ENCODE measurements at regions not wholly inside any gene's neighbourhood (a gene's known extent, or its start where the extent isn't known, plus 50 kb on each side); places are given as distances from the start of the nearest gene placed in this dataset.

DNA sequence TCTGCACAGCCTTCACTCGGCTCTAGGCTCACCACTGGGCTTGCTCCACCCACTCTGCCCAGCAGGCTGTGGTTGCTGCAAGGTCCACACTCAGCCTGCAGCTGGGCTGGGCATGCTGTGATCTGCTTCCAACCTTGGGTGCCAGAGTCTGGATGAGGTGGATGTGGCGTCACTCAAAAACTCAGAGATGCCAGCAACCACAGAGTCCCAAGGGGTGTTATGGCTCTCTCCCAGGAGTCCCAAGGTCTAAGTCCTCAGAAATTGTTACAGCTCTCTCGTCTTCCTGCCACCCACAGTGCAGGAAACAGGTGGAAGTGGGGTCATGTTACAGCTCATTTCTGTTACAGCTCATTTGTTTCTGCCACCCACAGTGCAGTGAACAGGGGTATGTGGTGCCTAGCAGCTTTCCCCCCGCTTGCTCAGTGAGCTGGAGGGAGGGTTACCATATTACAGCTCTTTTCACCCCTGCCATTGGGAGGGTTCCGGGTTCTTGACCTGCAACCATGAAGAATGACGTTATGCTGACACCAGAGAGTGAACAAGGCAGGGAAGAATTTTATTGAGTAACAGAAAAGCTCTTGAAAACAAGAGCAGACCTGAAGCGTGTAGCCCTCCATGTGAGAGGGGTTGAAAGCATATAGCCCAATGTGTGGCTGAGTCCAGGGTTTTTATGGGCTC lies 893.9 kb downstream of the PCDH7 start:
- Histone ChIP-seq H3K36me3 (no peaks in the 10 kb centered on the region), H3K27me3 (no peaks in the 10 kb centered on the region), H3K4me3 (no peak overlapping the region), H3K27ac (peak overlapping the region in 2 of 4 donors; percentile 14 to 46), H3K9me3 (no peaks in the 10 kb centered on the region), H3K4me1 (no peaks in the 10 kb centered on the region)
- intact Hi-C loops (cut with DNase I; ENCODE audit: low total_unique reads) (no loop called here), in situ Hi-C loops (cut with MboI; ENCODE audit: low sequenced_read_pairs in 4 of 4) (no loop called here)
- TF ChIP-seq POLR2A (IDR thresholded peaks at IDR 0.05), result no peak
- TF ChIP-seq, protein P1, sequence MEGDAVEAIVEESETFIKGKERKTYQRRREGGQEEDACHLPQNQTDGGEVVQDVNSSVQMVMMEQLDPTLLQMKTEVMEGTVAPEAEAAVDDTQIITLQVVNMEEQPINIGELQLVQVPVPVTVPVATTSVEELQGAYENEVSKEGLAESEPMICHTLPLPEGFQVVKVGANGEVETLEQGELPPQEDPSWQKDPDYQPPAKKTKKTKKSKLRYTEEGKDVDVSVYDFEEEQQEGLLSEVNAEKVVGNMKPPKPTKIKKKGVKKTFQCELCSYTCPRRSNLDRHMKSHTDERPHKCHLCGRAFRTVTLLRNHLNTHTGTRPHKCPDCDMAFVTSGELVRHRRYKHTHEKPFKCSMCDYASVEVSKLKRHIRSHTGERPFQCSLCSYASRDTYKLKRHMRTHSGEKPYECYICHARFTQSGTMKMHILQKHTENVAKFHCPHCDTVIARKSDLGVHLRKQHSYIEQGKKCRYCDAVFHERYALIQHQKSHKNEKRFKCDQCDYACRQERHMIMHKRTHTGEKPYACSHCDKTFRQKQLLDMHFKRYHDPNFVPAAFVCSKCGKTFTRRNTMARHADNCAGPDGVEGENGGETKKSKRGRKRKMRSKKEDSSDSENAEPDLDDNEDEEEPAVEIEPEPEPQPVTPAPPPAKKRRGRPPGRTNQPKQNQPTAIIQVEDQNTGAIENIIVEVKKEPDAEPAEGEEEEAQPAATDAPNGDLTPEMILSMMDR (IDR thresholded peaks at IDR 0.05 in 4 of 5, conservative IDR thresholded peaks at IDR 0.05 in 1 of 5), result no peak
- ATAC-seq, result peak; percentile 77 to 85
- peak in 1 of 2 donors; percentile 49 for DNase-seq

DNA sequence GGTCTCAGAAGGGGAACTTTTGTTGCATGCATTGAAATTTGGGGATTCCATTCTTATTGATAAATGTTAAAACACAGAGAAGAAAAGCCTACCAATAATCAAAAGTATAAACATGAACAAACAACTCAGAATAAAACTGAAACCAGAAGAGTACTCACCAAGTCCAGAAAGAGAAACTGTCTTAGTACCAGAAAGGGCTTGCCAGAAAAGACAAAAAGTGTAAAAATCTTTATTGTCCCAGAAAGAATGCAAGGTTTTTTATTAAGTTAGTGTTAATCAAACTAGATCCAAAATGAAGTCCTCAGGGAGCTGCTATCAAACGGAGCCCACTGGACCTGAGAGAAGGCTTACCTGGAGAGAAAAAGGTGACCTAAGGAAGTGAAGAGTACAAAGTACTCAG lies 897.5 kb downstream of the PCDH7 start:
- Histone ChIP-seq H3K36me3 (no peaks in the 10 kb centered on the region), H3K9me3 (no peaks in the 10 kb centered on the region), H3K27me3 (no peaks in the 10 kb centered on the region), H3K4me1 (no peaks in the 10 kb centered on the region), H3K4me3 (no peak overlapping the region), H3K27ac (no peak overlapping the region)
- in situ Hi-C loops (cut with MboI; ENCODE audit: low sequenced_read_pairs in 4 of 4), result no loop called here
- intact Hi-C loops (cut with DNase I; ENCODE audit: low total_unique reads), result no loop called here
- ATAC-seq (no peak), DNase-seq (no peak)
- TF ChIP-seq POLR2A (IDR thresholded peaks at IDR 0.05), result no peak
- TF ChIP-seq, protein P1 (IDR thresholded peaks at IDR 0.05 in 4 of 5, conservative IDR thresholded peaks at IDR 0.05 in 1 of 5), result no peak

DNA sequence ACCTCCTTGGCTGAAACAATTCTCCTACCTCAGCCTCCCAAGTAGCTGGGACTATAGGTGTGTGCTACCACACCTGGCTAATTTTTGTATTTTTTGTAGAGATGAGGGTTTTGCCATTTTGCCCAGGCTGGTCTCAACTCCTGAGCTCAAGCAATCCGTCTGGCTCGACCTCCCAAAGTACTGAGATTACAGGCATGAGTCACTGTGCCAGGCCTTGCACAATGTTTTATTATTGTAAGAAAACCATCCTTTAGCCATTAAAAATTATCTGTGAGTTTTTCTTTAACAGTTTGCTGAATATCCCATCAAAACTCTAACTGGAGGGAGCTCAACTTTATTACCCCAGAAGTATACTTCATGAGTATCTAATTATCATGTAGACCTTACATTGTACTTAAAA lies 900.3 kb downstream of the PCDH7 start:
- Histone ChIP-seq H3K9me3 (no peaks in the 10 kb centered on the region), H3K4me1 (no peaks in the 10 kb centered on the region), H3K27ac (no peak overlapping the region), H3K36me3 (no peaks in the 10 kb centered on the region), H3K27me3 (no peaks in the 10 kb centered on the region), H3K4me3 (no peak overlapping the region)
- DNase-seq (no peak), ATAC-seq (no peak)
- intact Hi-C loops (cut with DNase I; ENCODE audit: low total_unique reads), result no loop called here
- no peak for TF ChIP-seq POLR2A (IDR thresholded peaks at IDR 0.05)
- TF ChIP-seq, protein P1 (IDR thresholded peaks at IDR 0.05 in 4 of 5, conservative IDR thresholded peaks at IDR 0.05 in 1 of 5), result no peak
- in situ Hi-C loops (cut with MboI; ENCODE audit: low sequenced_read_pairs in 4 of 4), result no loop called here

DNA sequence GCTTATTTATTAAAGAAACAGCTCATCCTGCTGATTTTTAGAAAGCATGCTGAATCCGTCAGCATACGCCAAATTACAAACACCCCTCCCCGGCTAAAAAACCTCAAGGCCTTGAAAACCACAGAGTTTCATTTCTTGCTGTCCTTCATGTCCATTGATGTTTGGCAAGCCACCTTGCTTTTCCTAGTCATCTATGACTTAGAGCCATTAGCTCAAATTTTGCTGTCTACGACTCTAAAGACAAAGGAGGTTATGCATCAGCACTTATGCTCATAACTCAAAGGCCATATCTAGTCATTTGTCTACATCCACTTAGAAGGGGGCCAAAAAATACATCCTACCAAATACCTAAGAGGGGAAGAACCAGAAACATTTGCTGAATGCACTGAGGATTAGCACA lies 925.1 kb downstream of the PCDH7 start:
- Histone ChIP-seq H3K4me3 (no peak overlapping the region), H3K27ac (no peak overlapping the region), H3K9me3 (no peaks in the 10 kb centered on the region), H3K27me3 (no peaks in the 10 kb centered on the region), H3K36me3 (no peaks in the 10 kb centered on the region), H3K4me1 (no peaks in the 10 kb centered on the region)
- intact Hi-C loops (cut with DNase I; ENCODE audit: low total_unique reads), result no loop called here
- in situ Hi-C loops (cut with MboI; ENCODE audit: low sequenced_read_pairs in 4 of 4), result no loop called here
- ATAC-seq (no peak), DNase-seq (no peak)
- TF ChIP-seq POLR2A (IDR thresholded peaks at IDR 0.05), result no peak
- TF ChIP-seq, protein P1 (IDR thresholded peaks at IDR 0.05 in 4 of 5, conservative IDR thresholded peaks at IDR 0.05 in 1 of 5), result no peak

DNA sequence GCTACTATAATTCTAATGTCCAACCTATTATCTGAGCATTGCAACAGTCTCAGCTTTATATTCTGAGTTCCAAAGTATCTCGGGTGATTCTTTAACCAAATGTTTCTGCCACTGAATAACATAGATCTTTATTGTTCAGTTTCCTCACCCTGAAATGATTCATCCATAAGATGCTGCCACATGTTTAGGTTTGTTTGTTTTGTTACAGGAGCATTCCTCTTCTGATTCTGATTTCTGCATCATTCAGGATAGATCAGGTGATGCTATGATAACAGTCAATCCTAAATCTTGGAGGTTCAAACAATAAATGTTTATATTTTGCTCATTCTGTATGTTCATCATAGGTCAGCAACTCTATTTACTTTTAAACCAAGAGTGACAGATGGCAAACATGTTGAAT lies 927.6 kb downstream of the PCDH7 start:
- TF ChIP-seq, protein P1 (IDR thresholded peaks at IDR 0.05 in 4 of 5, conservative IDR thresholded peaks at IDR 0.05 in 1 of 5), result no peak
- TF ChIP-seq POLR2A (IDR thresholded peaks at IDR 0.05), result no peak
- H3K4me3 ChIP-seq, result no peak overlapping the region
- H3K27ac ChIP-seq, result no peak overlapping the region
- in situ Hi-C loops (cut with MboI; ENCODE audit: low sequenced_read_pairs in 4 of 4), result no loop called here
- no peak for DNase-seq
- no peaks in the 10 kb centered on the region for H3K36me3 ChIP-seq
- ATAC-seq, result no peak
- no peaks in the 10 kb centered on the region for H3K4me1 ChIP-seq
- H3K27me3 ChIP-seq, result no peaks in the 10 kb centered on the region
- H3K9me3 ChIP-seq, result no peaks in the 10 kb centered on the region
- intact Hi-C loops (cut with DNase I; ENCODE audit: low total_unique reads), result no loop called here
